ENCODE measurements at regions not wholly inside any gene's neighbourhood (a gene's known extent, or its start where the extent isn't known, plus 50 kb on each side); places are given as distances from the start of the nearest gene placed in this dataset.
"Not testable (repeated sequence)": the region's sequence is repeated elsewhere in the genome, so short reads cannot be mapped to it uniquely, and the experiment has no call there.

DNA sequence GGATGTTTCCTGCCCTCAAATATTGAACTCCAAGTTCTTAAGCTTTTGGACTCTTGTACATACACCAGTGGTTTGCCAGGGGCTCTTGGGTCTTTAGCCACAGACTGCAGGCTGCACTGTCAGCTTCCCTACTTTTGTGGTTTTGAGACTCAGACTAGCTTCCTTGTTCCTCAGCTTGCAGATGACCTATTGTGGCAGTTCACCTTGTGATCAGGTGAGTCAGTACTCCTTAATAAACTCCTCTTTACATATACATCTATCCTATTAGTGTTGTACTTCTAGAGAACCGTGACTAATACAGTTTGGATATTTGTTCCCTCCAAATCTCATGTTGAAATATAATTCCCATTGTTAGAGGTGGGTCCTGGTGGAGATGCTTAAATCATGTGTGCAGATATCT, 681.9 kb upstream of the ARRDC3 start:
- ChIA-PET POLR2A (no interaction called here), CTCF (interaction anchor here (1.6 kb wide), 1 partner anchor 336 kb away, joined by 3 read pairs; no protein-coding TSS in a partner anchor)
- no peak for DNase-seq (ENCODE audit: extremely low spot score)
- no peak for TF ChIP-seq CTCF (IDR thresholded peaks at IDR 0.05; ENCODE audit: control extremely low read depth, extremely low read depth, low read depth, missing control alignments)

DNA sequence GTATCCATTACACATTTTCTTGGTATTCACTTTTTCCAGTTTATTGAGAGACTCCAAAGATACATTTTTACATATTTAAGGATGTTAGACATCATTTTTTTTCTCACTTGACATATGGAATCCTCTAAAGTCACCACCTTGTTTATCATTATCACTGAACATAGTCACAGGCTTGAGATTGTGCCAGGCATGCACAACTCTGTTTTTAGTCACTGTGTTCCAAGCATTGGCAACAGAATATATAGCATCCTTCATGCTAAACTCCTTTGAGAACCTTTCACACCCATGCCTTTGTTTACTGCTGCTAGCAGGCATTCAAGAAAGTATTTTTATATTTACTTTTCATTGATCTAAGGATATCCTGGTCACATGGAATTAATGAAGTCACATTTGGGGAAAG, 668.6 kb upstream of the ARRDC3 start:
- TF ChIP-seq CTCF (IDR thresholded peaks at IDR 0.05; ENCODE audit: control extremely low read depth, extremely low read depth, low read depth, missing control alignments) = no peak
- ChIA-PET POLR2A (no interaction called here), CTCF (interaction anchor here (1.2 to 2.1 kb wide), 2 partner anchors 10 to 29 kb away, joined by 3 to 6 read pairs; no protein-coding TSS in a partner anchor)
- no peak for DNase-seq (ENCODE audit: extremely low spot score)

DNA sequence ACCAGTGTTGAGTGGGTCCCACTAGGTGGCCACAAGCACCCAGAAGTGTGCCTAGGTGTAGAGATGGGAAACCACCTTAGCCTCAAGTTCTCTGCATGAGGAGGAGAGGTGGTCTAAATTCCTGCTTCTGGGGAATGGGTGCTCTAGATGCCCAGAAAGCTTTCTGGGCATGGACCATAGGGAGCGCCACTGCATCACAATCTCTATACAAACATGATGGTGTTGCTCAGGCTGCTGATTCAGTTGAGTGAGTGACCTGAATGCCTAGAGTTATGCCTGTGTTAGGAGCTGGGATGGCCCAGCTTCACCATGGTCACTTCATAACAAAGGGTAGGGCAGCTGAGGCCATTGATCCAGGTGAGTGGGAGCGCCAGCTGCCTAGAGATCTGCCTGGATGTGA, 667.9 kb upstream of the ARRDC3 start:
- TF ChIP-seq CTCF (IDR thresholded peaks at IDR 0.05; ENCODE audit: control extremely low read depth, extremely low read depth, low read depth, missing control alignments) = no peak
- no peak for DNase-seq (ENCODE audit: extremely low spot score)
- ChIA-PET CTCF (interaction anchor here (1.2 to 2.1 kb wide), 2 partner anchors 9 to 29 kb away, joined by 3 to 6 read pairs; no protein-coding TSS in a partner anchor), POLR2A (no interaction called here)

DNA sequence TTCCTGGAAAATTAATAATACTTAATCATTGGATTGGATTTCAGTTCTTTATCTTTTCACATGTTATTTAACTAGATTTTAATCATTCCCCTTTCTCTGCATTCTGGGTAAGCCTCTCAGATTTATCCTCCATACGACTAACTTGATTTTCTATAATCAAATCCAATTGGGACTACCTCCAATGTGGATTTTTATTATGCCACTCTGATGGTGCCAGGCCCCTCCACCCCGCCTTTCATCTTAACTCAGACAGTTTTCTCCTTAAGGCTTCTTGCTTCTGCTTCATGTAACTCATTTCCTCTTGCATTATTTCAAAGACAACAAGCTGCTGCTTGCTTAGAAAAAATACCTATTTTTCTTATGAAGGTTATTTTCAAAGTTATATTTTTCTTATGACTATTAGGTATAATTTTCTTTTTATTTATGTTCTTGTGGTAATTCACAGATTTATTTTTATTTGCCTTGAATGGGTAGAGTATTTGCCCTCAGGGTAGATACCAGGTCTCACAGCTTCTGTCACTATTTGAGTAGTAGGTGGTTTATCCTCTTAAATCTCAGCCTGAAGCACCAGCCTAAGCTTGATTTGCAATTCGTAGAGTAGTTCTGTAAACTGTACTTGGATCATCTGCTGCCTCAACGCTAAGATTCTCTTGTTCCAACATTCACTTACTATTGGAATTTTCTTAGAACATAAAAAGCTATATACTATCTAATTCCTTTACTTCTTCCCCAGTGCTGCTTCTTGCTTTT, 659.0 kb upstream of the ARRDC3 start:
- DNase-seq (ENCODE audit: extremely low spot score) = no peak
- CTCF ChIA-PET = interaction anchor here (1.9 kb wide), 1 partner anchor 9 kb away, joined by 6 read pairs; no protein-coding TSS in a partner anchor

DNA sequence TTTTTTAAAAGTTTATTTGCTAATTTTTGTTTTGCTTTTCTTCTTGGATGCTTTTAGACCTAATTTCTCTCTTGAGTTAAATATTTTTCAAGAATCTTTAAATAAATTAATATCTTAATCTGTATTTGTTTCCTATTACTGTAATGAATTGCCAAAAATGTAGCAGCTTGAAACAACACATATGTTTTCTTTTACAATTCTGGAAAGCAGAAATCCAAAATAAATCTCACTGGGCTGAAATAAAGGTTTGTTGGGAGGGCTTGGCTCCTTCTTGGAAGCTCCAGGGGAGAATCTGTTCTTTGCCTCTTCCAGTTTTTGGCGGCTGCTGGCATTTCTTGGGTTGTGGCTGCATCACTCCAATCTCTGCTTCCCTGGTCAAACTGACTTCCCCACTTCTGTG, 658.1 kb upstream of the ARRDC3 start:
- ChIA-PET POLR2A (no interaction called here), CTCF (interaction anchor here (1.9 kb wide), 1 partner anchor 10 kb away, joined by 6 read pairs; no protein-coding TSS in a partner anchor)
- no peak for DNase-seq (ENCODE audit: extremely low spot score)
- no peak for TF ChIP-seq CTCF (IDR thresholded peaks at IDR 0.05; ENCODE audit: control extremely low read depth, extremely low read depth, low read depth, missing control alignments)

More for the DNA sequence above, 659.0 kb upstream of the ARRDC3 start:
- no peak for TF ChIP-seq CTCF (IDR thresholded peaks at IDR 0.05; ENCODE audit: control extremely low read depth, extremely low read depth, low read depth, missing control alignments)
- POLR2A ChIA-PET = no interaction called here

DNA sequence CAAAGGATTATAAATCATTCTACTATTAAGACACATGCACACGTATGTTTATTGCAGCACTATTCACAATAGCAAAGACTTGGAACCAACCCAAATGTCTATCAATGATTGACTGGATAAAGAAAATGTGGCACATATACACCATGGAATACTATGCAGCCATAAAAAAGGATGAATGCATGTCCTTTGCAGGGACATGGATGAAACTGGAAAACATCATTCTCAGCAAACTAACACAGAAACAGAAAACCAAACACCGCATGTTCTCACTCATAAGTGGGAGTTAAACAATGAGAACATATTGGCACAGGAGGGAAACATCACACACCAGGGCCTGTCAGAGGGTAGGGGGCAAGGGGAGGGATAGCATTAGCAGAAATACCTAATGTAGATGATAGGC, 646.7 kb upstream of the ARRDC3 start:
- CTCF ChIA-PET; POLR2A ChIA-PET; DNase-seq (ENCODE audit: extremely low spot score): not testable (repeated sequence)

GRCh38 chr5:92023555-92023954, 640.4 kb upstream of the ARRDC3 start:
- ChIA-PET CTCF (interaction anchor here (1.4 kb wide), 1 partner anchor 11 kb away, joined by 5 read pairs; no protein-coding TSS in a partner anchor), POLR2A (no interaction called here)
- DNase-seq (ENCODE audit: extremely low spot score) = no peak
- TF ChIP-seq CTCF (IDR thresholded peaks at IDR 0.05; ENCODE audit: control extremely low read depth, extremely low read depth, low read depth, missing control alignments) = no peak

All from GM10248 (cell line).